K562 (cell line): ENCODE measurements at regions not wholly inside any gene's neighbourhood (a gene's known extent, or its start where the extent isn't known, plus 50 kb on each side); places are given as distances from the start of the nearest gene placed in this dataset.

Experiments
- ATAC-seq: fragments of 200-7000 bp; cut with Tn5 transposase; 3 replicates; pipeline ENCODE4 v1.9.1; 2020; ENCODE audit warnings: moderate library complexity
- BruUV-seq: library from RNA; stranded (reverse); fragments of 400-500 nt; replicated peaks from 2 replicates; lab custom pipeline; 2021; lab: Mats Ljungman, UMichigan
- CTCF ChIA-PET: fragments of 300-600 bp; formaldehyde crosslinking; extraction: SDS; loops from one replicate; lab custom pipeline; 2021; ENCODE audit warnings: low intra/inter-chr PET ratio; lab: Yijun Ruan, JAX
- POLR2A ChIA-PET: fragments of 300-600, 350-650 bp; sonication (Branson Sonifier 250); formaldehyde crosslinking; extraction: SDS; loops from one replicate; lab custom pipeline; 2021; ENCODE audit warnings: antibody characterized with exemption, inconsistent platforms; lab: Yijun Ruan, JAX
- DNase-seq, 4 experiments: peaks; one replicate each; pipeline versions ENCODE4 v3.0.0 to v3.0.0-alpha.2; 2011 to 2018; ENCODE audit warnings: low spot score in 3 of 4, mixed read lengths in 3 of 4; ENCODE audit errors: extremely low read depth in 1 of 4
- FAIRE-seq: peaks from 2 replicates; lab custom pipeline; 2011; peaks lifted over from hg19 to GRCh38; lab: Jason Lieb, UNC
- H2AFZ ChIP-seq: 2 replicates; pipeline ENCODE4 v1.6.0; 2011; ENCODE audit warnings: low read depth, low read length, control low read depth, inconsistent platforms
- H3K27ac ChIP-seq: fragments of 200-600 bp; 3 replicates; pipeline ENCODE4 v1.8.0; 2011; ENCODE audit warnings: low read depth, mild to moderate bottlenecking, control low read depth, inconsistent platforms, low read length, moderate library complexity, mixed read lengths; ENCODE audit errors: extremely low read depth
- H3K27me3 ChIP-seq, 2 experiments: fragments of 300-600 bp in 1 of 2; 2 replicates in 1 of 2; 3 replicates in 1 of 2; pipeline versions ENCODE4 v1.6.0 to v1.8.0; 2011; ENCODE audit warnings: inconsistent platforms in 2 of 2, low read length in 2 of 2, mild to moderate bottlenecking in 1 of 2, mixed read lengths in 1 of 2, moderate library complexity in 1 of 2; ENCODE audit not compliant: control insufficient read depth in 2 of 2, insufficient read depth in 2 of 2
- H3K36me3 ChIP-seq: fragments of 300-600 bp; 3 replicates; pipeline ENCODE4 v1.8.0; 2011; ENCODE audit warnings: mild to moderate bottlenecking, low read length, inconsistent platforms; ENCODE audit not compliant: control insufficient read depth, insufficient read depth
- H3K4me1 ChIP-seq, 2 experiments: fragments of 200-600 bp in 1 of 2; replicated peaks in 1 of 2; 2 replicates in 1 of 2; 3 replicates in 1 of 2; pipeline versions ENCODE4 v1.5.1 to v1.8.0; 2011; ENCODE audit warnings: inconsistent platforms in 2 of 2, low read length in 2 of 2, mild to moderate bottlenecking in 1 of 2, mixed read lengths in 1 of 2, moderate library complexity in 1 of 2; ENCODE audit not compliant: control insufficient read depth in 2 of 2, insufficient read depth in 2 of 2
- H3K4me2 ChIP-seq: 2 replicates; pipeline ENCODE4 v1.6.1; 2011; ENCODE audit warnings: low read length, control low read depth, inconsistent platforms, mixed read lengths; ENCODE audit not compliant: insufficient read depth
- H3K4me3 ChIP-seq: fragments of 200-600 bp; sonication (generic), shearing (Covaris generic); 2 replicates; pipeline ENCODE4 v1.5.1; 2016; ENCODE audit warnings: control low read depth, inconsistent platforms
- H3K79me2 ChIP-seq: fragments of 200-600 bp; 3 replicates; pipeline ENCODE4 v1.8.0; 2011; ENCODE audit warnings: low read length, inconsistent platforms; ENCODE audit not compliant: control insufficient read depth, insufficient read depth
- H3K9ac ChIP-seq, 2 experiments: 2 replicates each; pipeline versions ENCODE4 v1.6.0 to v1.6.1; 2011; ENCODE audit warnings: low read depth in 2 of 2, low read length in 2 of 2, control low read depth in 1 of 2, inconsistent platforms in 1 of 2, mild to moderate bottlenecking in 1 of 2, mixed read lengths in 1 of 2; ENCODE audit not compliant: insufficient read depth in 1 of 2
- H3K9me1 ChIP-seq: one replicate; pipeline ENCODE4 v1.6.0; 2011; ENCODE audit warnings: inconsistent platforms, mild to moderate bottlenecking, low read length, moderate library complexity; ENCODE audit not compliant: control insufficient read depth, insufficient read depth
- H3K9me3 ChIP-seq: replicated peaks from 2 replicates; pipeline ENCODE4 v1.5.1; 2011; ENCODE audit warnings: low read depth, low read length, inconsistent platforms; ENCODE audit not compliant: control insufficient read depth, insufficient read depth
- H4K20me1 ChIP-seq: replicated peaks from 2 replicates; pipeline ENCODE4 v1.6.1; 2011; ENCODE audit warnings: low read length, inconsistent platforms, mixed read lengths; ENCODE audit not compliant: control insufficient read depth, insufficient read depth
- FOS ChIP-seq: IDR thresholded peaks from 3 replicates; pipeline ENCODE4 v1.6.1; 2011; ENCODE audit not compliant: insufficient read length; ENCODE audit errors: extremely low read depth
- RBFOX2 ChIP-seq: fragments of 200-400 bp; formaldehyde crosslinking; IDR thresholded peaks from 2 replicates; pipeline ENCODE4 v1.6.1; 2017; ENCODE audit warnings: low read depth, mild to moderate bottlenecking, low read length, moderate library complexity
- in situ Hi-C: fragments of 300-500 bp; cut with MboI; formaldehyde crosslinking; loops from 4 replicates; pipeline ENCODE4 v1.15.0; 2018; ENCODE audit warnings: inconsistent platforms, mixed read lengths
- intact Hi-C: fragments of 100-400 bp; cut with micrococcal nuclease; formaldehyde crosslinking; loops from 2 replicates; pipeline ENCODE4 v1.14.2; 2022
- TF ChIP-seq, protein P1 (sequence below), 3 experiments: fragments of 200-800 bp in 1 of 3; fragments of 250-450 bp in 1 of 3; fragments of 450-650 bp in 1 of 3; sonication (Bioruptor Pico) in 1 of 3; sonication (Bioruptor generic) in 1 of 3; formaldehyde crosslinking in 1 of 3; IDR thresholded peaks; 2 replicates each; pipeline versions ENCODE4 v1.6.1 to v1.8.0; 2016 to 2022; ENCODE audit warnings: mild to moderate bottlenecking in 2 of 3, missing genetic modification characterization in 2 of 3, missing compliant biosample characterization in 1 of 3, moderate library complexity in 1 of 3

DNA sequence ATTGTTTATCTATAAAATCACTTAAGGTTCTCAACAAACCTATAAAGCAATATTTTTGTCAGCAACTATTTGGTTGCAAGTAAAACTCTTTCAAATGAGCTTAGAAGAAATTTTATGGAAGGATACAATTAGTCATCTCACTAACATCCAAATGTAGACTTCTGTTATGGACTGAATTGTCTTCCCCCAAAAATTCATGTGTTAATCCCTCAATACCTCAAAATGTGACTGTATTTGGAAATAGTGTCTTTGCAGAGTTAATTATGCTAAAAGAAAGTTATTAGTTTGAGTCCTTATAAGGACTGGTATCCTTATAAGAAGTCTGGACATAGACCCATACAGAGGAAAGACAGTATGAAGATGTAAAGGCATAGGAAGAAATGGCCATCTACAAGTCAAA, 357.8 kb upstream of the PRMT6 start:
- no peak overlapping the region for H3K4me3 ChIP-seq
- no peaks in the 10 kb centered on the region for H3K9me3 ChIP-seq
- BruUV-seq, result no TSS peak
- ChIA-PET CTCF (no interaction called here), POLR2A (no interaction called here)
- no peaks in the 10 kb centered on the region for H3K27me3 ChIP-seq
- no peak overlapping the region for H3K27ac ChIP-seq
- no peak for DNase-seq
- no peak overlapping the region for H3K4me2 ChIP-seq
- no peaks in the 10 kb centered on the region for H4K20me1 ChIP-seq
- no peaks in the 10 kb centered on the region for H3K79me2 ChIP-seq
- H3K4me1 ChIP-seq, result no peaks in the 10 kb centered on the region
- FAIRE-seq, result no peak
- in situ Hi-C loops, result no loop called here
- no peak for ATAC-seq
- TF ChIP-seq, protein P1, sequence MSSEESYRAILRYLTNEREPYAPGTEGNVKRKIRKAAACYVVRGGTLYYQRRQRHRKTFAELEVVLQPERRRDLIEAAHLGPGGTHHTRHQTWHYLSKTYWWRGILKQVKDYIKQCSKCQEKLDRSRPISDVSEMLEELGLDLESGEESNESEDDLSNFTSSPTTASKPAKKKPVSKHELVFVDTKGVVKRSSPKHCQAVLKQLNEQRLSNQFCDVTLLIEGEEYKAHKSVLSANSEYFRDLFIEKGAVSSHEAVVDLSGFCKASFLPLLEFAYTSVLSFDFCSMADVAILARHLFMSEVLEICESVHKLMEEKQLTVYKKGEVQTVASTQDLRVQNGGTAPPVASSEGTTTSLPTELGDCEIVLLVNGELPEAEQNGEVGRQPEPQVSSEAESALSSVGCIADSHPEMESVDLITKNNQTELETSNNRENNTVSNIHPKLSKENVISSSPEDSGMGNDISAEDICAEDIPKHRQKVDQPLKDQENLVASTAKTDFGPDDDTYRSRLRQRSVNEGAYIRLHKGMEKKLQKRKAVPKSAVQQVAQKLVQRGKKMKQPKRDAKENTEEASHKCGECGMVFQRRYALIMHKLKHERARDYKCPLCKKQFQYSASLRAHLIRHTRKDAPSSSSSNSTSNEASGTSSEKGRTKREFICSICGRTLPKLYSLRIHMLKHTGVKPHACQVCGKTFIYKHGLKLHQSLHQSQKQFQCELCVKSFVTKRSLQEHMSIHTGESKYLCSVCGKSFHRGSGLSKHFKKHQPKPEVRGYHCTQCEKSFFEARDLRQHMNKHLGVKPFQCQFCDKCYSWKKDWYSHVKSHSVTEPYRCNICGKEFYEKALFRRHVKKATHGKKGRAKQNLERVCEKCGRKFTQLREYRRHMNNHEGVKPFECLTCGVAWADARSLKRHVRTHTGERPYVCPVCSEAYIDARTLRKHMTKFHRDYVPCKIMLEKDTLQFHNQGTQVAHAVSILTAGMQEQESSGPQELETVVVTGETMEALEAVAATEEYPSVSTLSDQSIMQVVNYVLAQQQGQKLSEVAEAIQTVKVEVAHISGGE (CRISPR knock-in tag; IDR thresholded peaks at IDR 0.05), result peak in 1 of 3 experiments; percentile 38; a peak in 1 of 6 replicates
- TF ChIP-seq FOS (no peak), RBFOX2 (no peak)
- H2AFZ ChIP-seq, result no peak overlapping the region
- H3K9ac ChIP-seq, result no peak overlapping the region
- no peaks in the 10 kb centered on the region for H3K36me3 ChIP-seq
- intact Hi-C loops, result no loop called here
- H3K9me1 ChIP-seq, result no peaks in the 10 kb centered on the region
